ENCODE measurements at regions not wholly inside any gene's neighbourhood (a gene's known extent, or its start where the extent isn't known, plus 50 kb on each side); places are given as distances from the start of the nearest gene placed in this dataset.

DNA sequence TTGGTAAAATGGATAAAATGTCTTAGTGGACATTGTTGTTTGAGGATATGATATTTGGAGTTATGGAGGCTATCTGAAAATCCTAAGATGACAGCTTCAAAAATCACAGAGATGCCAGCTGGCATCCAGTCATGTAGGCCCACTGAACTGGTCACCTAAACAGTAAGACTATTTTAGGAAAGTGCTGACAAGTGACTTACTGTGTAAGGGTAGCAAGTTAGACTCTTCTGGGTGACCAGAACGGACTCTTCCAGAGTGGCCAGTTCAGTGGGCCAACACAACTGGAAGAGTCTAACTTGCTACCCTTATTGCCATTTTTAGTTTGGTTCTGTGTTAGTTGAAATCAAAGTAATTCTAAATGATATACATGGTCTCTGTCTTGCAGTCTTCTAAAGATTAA lies 61.4 kb upstream of the ATP8A1 start:
- TF ChIP-seq POLR2A (IDR thresholded peaks at IDR 0.05) (no peak), CTCF (IDR thresholded peaks at IDR 0.05) (no peak)
